ENCODE measurements at regions not wholly inside any gene's neighbourhood (a gene's known extent, or its start where the extent isn't known, plus 50 kb on each side); places are given as distances from the start of the nearest gene placed in this dataset.

DNA sequence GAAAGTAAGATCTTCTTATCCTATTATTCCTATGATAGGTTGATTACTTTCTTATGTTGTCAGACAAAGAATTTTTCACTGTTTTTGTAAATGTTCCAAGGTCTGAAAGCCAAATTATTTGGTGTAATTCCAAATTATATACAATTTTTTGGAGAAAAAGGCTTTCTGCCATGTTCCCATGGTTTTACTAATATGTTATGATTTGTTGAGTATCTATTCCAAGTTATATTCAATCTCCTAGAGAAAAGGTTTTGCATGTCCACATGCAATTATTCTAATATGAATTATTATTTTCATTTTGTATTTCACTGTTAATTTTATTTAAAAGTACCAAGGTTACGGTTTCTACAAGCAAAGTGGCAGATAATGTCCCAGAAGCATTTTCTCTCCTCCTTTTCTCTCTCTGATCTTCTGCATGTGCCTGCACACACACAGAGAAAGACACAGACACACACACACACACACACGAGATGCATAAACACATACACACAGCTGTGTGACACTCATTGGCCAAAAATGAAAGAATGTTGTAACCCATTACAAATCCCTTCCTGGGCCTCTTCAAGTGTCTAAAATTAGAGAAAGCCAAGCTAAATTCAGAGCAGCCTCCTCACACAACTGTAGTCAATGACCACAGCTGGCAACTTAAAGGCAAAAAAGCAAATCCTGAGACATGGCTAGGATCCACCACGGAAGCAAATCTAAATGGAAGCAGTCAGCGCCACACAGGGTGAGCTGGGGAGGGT lies 621.0 kb downstream of the EFNB2 start:
- no peak overlapping the region for H3K27ac ChIP-seq
- no peaks in the 10 kb centered on the region for H3K36me3 ChIP-seq (ENCODE audit: insufficient read depth, low read length)
- H3K9ac ChIP-seq (ENCODE audit: insufficient read length), result no peak overlapping the region
- TF ChIP-seq EZH2 (IDR thresholded peaks at IDR 0.05), result no peak
- TF ChIP-seq POLR2AphosphoS5 (IDR thresholded peaks at IDR 0.05; ENCODE audit: borderline replicate concordance, low read depth, low read length), result no peak
- H3K4me3 ChIP-seq, result no peak overlapping the region
- DNase-seq (ENCODE audit: low read depth, low spot score), result no peak
- no peaks in the 10 kb centered on the region for H3K9me3 ChIP-seq (ENCODE audit: low read depth, low read length)

DNA sequence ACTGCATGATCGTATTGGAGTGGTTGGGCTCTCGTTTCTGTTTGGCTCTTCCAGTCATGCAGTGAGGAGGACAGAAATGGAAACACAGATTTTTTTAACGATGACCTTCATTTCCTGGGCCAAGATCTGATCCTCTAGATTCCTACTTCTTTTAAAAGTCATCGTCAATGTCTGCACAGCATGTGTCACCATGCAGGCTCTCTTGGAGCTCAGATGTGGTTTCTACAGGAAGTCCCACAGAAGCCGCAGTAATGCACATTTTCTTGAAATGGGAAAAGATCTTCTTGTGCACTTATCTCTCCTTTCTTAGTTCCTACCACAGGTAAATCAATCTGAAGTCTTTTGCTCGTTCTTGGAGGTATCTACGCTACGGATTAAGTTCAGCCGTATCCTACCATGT lies 626.9 kb downstream of the EFNB2 start:
- H3K4me3 ChIP-seq, result no peak overlapping the region
- H3K27ac ChIP-seq, result no peak overlapping the region
- H3K9ac ChIP-seq (ENCODE audit: insufficient read length), result no peak overlapping the region
- H3K9me3 ChIP-seq (ENCODE audit: low read depth, low read length), result no peaks in the 10 kb centered on the region
- H3K36me3 ChIP-seq (ENCODE audit: insufficient read depth, low read length), result no peaks in the 10 kb centered on the region
- no peak for DNase-seq (ENCODE audit: low read depth, low spot score)
- no peak for TF ChIP-seq FOXP2 (optimal IDR thresholded peaks at IDR 0.05; ENCODE audit: control extremely low read depth, extremely low read length, insufficient read depth)
- TF ChIP-seq POLR2AphosphoS5 (IDR thresholded peaks at IDR 0.05; ENCODE audit: borderline replicate concordance, low read depth, low read length), result no peak
- TF ChIP-seq EZH2 (IDR thresholded peaks at IDR 0.05), result no peak

DNA sequence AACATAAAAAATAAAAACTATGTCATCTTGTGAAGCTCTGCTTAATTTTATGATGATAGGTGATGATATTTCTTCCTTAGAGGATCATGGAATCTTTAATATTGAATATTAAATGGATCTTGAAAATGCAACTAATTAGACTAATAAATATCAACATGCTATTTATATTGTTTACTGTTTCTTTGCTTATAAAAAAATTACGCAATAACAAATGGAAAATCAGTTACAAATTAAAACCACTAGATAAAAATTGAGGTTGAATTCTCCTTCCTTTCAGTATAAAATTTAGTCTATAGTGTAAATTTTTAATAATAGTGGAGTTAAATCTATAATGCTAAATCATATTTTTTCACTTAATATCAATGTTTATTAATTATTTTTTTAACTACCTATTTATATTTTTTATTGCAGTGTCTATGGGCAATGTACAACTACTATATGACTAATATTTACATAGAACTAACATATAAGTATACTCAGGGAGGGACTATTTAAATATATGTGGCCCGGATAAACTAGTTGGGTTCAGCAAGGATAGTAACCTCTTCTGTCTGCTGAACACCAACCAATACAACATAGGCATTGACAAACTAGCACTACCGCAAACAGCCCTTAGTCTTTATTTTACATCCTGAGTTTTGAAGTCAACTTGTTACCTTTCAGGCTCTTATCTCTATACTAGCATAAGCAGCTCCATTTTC lies 628.0 kb downstream of the EFNB2 start:
- no peak for TF ChIP-seq EZH2 (IDR thresholded peaks at IDR 0.05)
- TF ChIP-seq POLR2AphosphoS5 (IDR thresholded peaks at IDR 0.05; ENCODE audit: borderline replicate concordance, low read depth, low read length), result no peak
- TF ChIP-seq FOXP2 (optimal IDR thresholded peaks at IDR 0.05; ENCODE audit: control extremely low read depth, extremely low read length, insufficient read depth), result no peak
- Histone ChIP-seq H3K9me3 (ENCODE audit: low read depth, low read length) (no peaks in the 10 kb centered on the region), H3K9ac (ENCODE audit: insufficient read length) (no peak overlapping the region), H3K36me3 (ENCODE audit: insufficient read depth, low read length) (no peaks in the 10 kb centered on the region), H3K27ac (no peak overlapping the region), H3K4me3 (no peak overlapping the region)
- DNase-seq (ENCODE audit: low read depth, low spot score), result no peak

DNA sequence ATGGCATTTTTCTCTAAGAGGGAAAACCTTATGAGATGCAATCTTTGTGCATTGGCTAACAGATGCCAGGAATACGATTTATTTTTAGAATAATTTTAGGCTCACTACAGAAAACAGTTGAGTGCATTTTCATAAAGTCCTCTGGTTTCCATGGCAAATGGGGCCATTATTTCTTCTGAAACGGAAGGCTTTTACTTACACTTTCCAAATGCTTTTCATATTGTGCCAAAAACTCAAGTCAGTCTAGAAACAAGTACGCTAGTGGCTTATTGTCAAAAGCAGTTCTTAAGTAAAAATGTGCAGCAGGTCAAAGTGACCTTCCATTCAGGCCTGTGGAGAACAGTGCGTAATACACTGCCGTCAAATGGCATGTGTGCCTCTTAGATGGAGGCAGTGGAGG lies 628.7 kb downstream of the EFNB2 start:
- no peak overlapping the region for H3K27ac ChIP-seq
- no peak for TF ChIP-seq POLR2AphosphoS5 (IDR thresholded peaks at IDR 0.05; ENCODE audit: borderline replicate concordance, low read depth, low read length)
- TF ChIP-seq FOXP2 (optimal IDR thresholded peaks at IDR 0.05; ENCODE audit: control extremely low read depth, extremely low read length, insufficient read depth), result no peak
- TF ChIP-seq EZH2 (IDR thresholded peaks at IDR 0.05), result no peak
- DNase-seq (ENCODE audit: low read depth, low spot score), result no peak
- H3K36me3 ChIP-seq (ENCODE audit: insufficient read depth, low read length), result no peaks in the 10 kb centered on the region
- H3K9ac ChIP-seq (ENCODE audit: insufficient read length), result no peak overlapping the region
- no peak overlapping the region for H3K4me3 ChIP-seq
- H3K9me3 ChIP-seq (ENCODE audit: low read depth, low read length), result no peaks in the 10 kb centered on the region

DNA sequence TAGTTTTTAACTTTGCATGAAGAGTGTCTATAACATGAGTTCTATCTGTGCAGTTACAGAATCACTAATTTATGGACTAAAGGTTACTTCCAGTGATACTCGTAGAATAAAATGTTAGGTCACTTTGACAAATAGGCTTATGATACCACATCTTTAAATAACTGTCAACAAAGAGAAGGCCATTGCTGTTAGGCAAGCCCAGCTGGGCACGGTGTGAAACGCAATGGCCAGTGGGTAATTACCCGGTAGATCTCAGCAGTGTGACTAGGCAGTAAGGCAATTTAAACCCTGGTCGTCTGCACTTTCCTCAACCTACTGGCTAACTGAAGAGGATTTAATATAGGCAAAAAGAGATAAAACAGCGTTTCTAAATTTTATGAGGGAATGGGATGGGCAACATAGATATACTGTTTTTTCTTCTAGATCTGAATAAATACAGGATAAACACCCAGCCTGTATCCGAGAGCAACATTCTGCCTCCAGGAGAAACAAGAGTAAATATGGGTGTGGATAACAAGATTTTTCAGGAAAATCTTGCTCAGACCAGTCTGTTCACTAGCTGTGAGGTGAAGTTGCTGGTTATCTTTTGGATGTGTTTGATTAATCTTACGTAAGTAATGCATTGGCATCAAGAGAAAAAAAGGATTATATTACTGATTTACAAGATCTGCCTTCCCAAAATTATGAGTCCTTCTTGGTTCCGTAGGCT lies 631.3 kb downstream of the EFNB2 start:
- DNase-seq (ENCODE audit: low read depth, low spot score), result no peak
- no peak overlapping the region for H3K4me3 ChIP-seq
- TF ChIP-seq EZH2 (IDR thresholded peaks at IDR 0.05), result no peak
- no peak for TF ChIP-seq FOXP2 (optimal IDR thresholded peaks at IDR 0.05; ENCODE audit: control extremely low read depth, extremely low read length, insufficient read depth)
- no peak for TF ChIP-seq POLR2AphosphoS5 (IDR thresholded peaks at IDR 0.05; ENCODE audit: borderline replicate concordance, low read depth, low read length)
- H3K27ac ChIP-seq, result no peak overlapping the region
- no peak overlapping the region for H3K9ac ChIP-seq (ENCODE audit: insufficient read length)
- H3K36me3 ChIP-seq (ENCODE audit: insufficient read depth, low read length), result no peaks in the 10 kb centered on the region
- H3K9me3 ChIP-seq (ENCODE audit: low read depth, low read length), result no peaks in the 10 kb centered on the region

DNA sequence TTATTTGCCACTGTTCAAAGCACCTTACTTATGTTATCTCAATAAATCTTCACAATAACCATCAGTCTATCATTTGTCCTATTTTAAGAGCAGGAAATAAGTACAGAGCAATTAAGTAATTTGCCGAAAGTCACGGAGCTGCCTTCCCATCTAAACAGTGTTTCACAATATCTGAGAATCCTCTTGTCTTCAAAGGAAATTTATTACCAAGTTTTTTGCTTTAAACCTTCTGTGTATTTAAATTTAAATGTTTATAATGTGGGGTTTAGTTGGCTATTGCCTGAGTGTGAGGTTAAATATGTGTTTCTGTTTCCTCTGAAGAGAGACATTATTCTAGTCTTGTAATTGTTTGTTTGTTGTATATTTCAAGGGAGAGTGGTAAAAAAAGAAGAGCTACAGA lies 633.1 kb downstream of the EFNB2 start:
- DNase-seq (ENCODE audit: low read depth, low spot score), result no peak
- H3K9me3 ChIP-seq (ENCODE audit: low read depth, low read length), result no peaks in the 10 kb centered on the region
- H3K27ac ChIP-seq, result no peak overlapping the region
- TF ChIP-seq EZH2 (IDR thresholded peaks at IDR 0.05) (no peak), FOXP2 (optimal IDR thresholded peaks at IDR 0.05; ENCODE audit: control extremely low read depth, extremely low read length, insufficient read depth) (no peak), POLR2AphosphoS5 (IDR thresholded peaks at IDR 0.05; ENCODE audit: borderline replicate concordance, low read depth, low read length) (no peak)
- no peak overlapping the region for H3K9ac ChIP-seq (ENCODE audit: insufficient read length)
- no peak overlapping the region for H3K4me3 ChIP-seq
- no peaks in the 10 kb centered on the region for H3K36me3 ChIP-seq (ENCODE audit: insufficient read depth, low read length)

DNA sequence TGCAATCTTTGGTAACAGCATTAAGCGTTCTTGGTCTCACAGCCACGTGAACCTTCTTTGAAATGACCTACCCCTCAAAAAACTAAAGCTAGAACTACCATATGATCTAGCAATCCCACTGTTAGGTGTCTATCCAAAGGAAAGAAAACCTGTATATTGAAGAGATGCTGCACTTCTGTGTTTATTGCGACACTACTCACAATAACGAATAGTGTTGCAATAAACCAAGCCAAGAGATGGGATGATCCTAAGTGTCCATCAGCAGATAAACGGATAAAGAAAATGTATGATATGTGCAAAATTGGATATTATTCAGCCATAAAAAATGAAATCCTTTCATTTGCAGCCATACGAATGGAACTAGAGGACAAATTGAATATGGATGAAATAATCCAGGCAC lies 637.9 kb downstream of the EFNB2 start:
- TF ChIP-seq EZH2 (IDR thresholded peaks at IDR 0.05) (no peak), POLR2AphosphoS5 (IDR thresholded peaks at IDR 0.05; ENCODE audit: borderline replicate concordance, low read depth, low read length) (no peak), FOXP2 (optimal IDR thresholded peaks at IDR 0.05; ENCODE audit: control extremely low read depth, extremely low read length, insufficient read depth) (no peak)
- Histone ChIP-seq H3K4me3 (no peak overlapping the region), H3K9ac (ENCODE audit: insufficient read length) (no peak overlapping the region), H3K9me3 (ENCODE audit: low read depth, low read length) (no peaks in the 10 kb centered on the region), H3K36me3 (ENCODE audit: insufficient read depth, low read length) (no peaks in the 10 kb centered on the region), H3K27ac (no peak overlapping the region)
- no peak for DNase-seq (ENCODE audit: low read depth, low spot score)

DNA sequence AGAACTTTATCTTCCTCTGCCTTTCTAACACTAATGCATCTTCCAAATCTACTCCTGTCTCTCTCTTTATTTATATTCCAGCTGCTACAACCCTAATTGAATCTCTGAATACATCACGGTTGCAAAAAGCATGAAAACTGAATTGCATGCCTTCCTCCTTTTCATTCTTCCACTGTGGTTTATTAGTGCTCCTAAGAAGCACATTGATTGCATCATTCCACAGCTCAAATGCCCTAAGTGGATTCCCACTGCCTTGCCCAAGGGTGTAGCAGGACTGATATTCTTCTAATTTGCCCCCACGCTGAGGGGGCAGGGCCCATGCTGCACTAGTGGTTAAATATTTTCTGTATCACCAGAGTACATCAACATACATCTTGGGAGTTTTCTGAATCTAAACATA lies 640.8 kb downstream of the EFNB2 start:
- no peak overlapping the region for H3K9ac ChIP-seq (ENCODE audit: insufficient read length)
- H3K27ac ChIP-seq, result no peak overlapping the region
- no peaks in the 10 kb centered on the region for H3K36me3 ChIP-seq (ENCODE audit: insufficient read depth, low read length)
- no peak for DNase-seq (ENCODE audit: low read depth, low spot score)
- TF ChIP-seq FOXP2 (optimal IDR thresholded peaks at IDR 0.05; ENCODE audit: control extremely low read depth, extremely low read length, insufficient read depth) (no peak), EZH2 (IDR thresholded peaks at IDR 0.05) (no peak), POLR2AphosphoS5 (IDR thresholded peaks at IDR 0.05; ENCODE audit: borderline replicate concordance, low read depth, low read length) (no peak)
- no peak overlapping the region for H3K4me3 ChIP-seq
- no peaks in the 10 kb centered on the region for H3K9me3 ChIP-seq (ENCODE audit: low read depth, low read length)

Data from SK-N-MC (cell line).